ENCODE measurements at regions not wholly inside any gene's neighbourhood (a gene's known extent, or its start where the extent isn't known, plus 50 kb on each side); places are given as distances from the start of the nearest gene placed in this dataset.

DNA sequence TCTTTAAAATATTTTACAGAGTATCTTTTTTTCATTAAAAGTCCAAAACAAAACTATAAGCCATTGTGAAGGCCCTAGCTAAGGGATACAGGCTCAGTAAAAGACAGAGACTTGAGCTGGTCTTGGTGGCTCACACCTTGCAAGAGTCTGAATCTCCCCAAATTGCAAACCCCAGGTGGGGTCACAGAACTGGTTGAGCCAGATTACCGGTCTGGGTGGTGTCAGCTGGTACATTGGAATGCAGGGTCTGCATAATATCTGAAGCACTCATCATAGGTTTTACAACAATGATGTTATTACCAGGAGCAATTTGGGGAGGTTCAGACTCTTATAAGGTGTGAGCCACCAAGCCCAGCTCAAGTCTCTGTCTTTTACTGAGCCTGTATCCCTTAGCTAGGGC lies 201.2 kb upstream of the ARPP21 start:
- TF ChIP-seq POLR2AphosphoS5 (IDR thresholded peaks at IDR 0.05) (no peak), EP300 (IDR thresholded peaks at IDR 0.05) (no peak), POLR2A (IDR thresholded peaks at IDR 0.05) (no peak)
- TF ChIP-seq, protein P1, sequence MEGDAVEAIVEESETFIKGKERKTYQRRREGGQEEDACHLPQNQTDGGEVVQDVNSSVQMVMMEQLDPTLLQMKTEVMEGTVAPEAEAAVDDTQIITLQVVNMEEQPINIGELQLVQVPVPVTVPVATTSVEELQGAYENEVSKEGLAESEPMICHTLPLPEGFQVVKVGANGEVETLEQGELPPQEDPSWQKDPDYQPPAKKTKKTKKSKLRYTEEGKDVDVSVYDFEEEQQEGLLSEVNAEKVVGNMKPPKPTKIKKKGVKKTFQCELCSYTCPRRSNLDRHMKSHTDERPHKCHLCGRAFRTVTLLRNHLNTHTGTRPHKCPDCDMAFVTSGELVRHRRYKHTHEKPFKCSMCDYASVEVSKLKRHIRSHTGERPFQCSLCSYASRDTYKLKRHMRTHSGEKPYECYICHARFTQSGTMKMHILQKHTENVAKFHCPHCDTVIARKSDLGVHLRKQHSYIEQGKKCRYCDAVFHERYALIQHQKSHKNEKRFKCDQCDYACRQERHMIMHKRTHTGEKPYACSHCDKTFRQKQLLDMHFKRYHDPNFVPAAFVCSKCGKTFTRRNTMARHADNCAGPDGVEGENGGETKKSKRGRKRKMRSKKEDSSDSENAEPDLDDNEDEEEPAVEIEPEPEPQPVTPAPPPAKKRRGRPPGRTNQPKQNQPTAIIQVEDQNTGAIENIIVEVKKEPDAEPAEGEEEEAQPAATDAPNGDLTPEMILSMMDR (IDR thresholded peaks at IDR 0.05) = no peak
- H3K9me3 ChIP-seq = peaks cover 0 to 2% (median 0%) of the 10 kb centered on the region in 4 donors
- no peak for DNase-seq
- no peak overlapping the region for H3K27ac ChIP-seq
- intact Hi-C loops (cut with DNase I) = no loop called here
- H3K27me3 ChIP-seq = no peaks in the 10 kb centered on the region
- no peaks in the 10 kb centered on the region for H3K36me3 ChIP-seq
- 28 to 59% methylated on average over 1 of the region's 1 CpG for WGBS, 2 donors
- H3K4me1 ChIP-seq = no peaks in the 10 kb centered on the region
- H3K4me3 ChIP-seq = no peak overlapping the region

GRCh38 chr3:35439663-35440062 lies 199.7 kb upstream of the ARPP21 start:
- Histone ChIP-seq H3K4me3 (no peak overlapping the region), H3K4me1 (no peaks in the 10 kb centered on the region), H3K36me3 (no peaks in the 10 kb centered on the region), H3K27ac (no peak overlapping the region), H3K27me3 (no peaks in the 10 kb centered on the region), H3K9me3 (peaks cover 0 to 2% (median 0%) of the 10 kb centered on the region in 4 donors)
- TF ChIP-seq, protein P1 (IDR thresholded peaks at IDR 0.05) = no peak
- TF ChIP-seq POLR2A (IDR thresholded peaks at IDR 0.05) = no peak
- no peak for DNase-seq
- 81 to 89% methylated on average over 5 of the region's 5 CpGs for WGBS, 2 donors
- intact Hi-C loops (cut with DNase I) = no loop called here

- TF ChIP-seq POLR2A (IDR thresholded peaks at IDR 0.05) (no peak), EP300 (IDR thresholded peaks at IDR 0.05) (no peak), POLR2AphosphoS5 (IDR thresholded peaks at IDR 0.05) (no peak)
- TF ChIP-seq, protein P1 (IDR thresholded peaks at IDR 0.05) = no peak
- H3K27me3 ChIP-seq = no peaks in the 10 kb centered on the region
- intact Hi-C loops (cut with DNase I) = no loop called here
Observed at GRCh38 chr3:35440826-35441225, 198.5 kb upstream of the ARPP21 start.

GRCh38 chr3:35446896-35447295 lies 192.4 kb upstream of the ARPP21 start:
- intact Hi-C loops (cut with DNase I) = no loop called here
- no peaks in the 10 kb centered on the region for H3K9me3 ChIP-seq
- no peak overlapping the region for H3K4me3 ChIP-seq
- WGBS, 2 donors = 79 to 85% methylated on average over 2 of the region's 2 CpGs
- H3K4me1 ChIP-seq = no peaks in the 10 kb centered on the region
- no peak overlapping the region for H3K27ac ChIP-seq
- no peaks in the 10 kb centered on the region for H3K36me3 ChIP-seq
- no peak for DNase-seq
- TF ChIP-seq POLR2A (IDR thresholded peaks at IDR 0.05) (no peak), POLR2AphosphoS5 (IDR thresholded peaks at IDR 0.05) (no peak), EP300 (IDR thresholded peaks at IDR 0.05) (no peak)
- TF ChIP-seq, protein P1 (IDR thresholded peaks at IDR 0.05) = no peak
- no peaks in the 10 kb centered on the region for H3K27me3 ChIP-seq

More at GRCh38 chr3:35440826-35441225, 198.5 kb upstream of the ARPP21 start:
- H3K27ac ChIP-seq = no peak overlapping the region
- H3K4me1 ChIP-seq = no peaks in the 10 kb centered on the region
- H3K36me3 ChIP-seq = no peaks in the 10 kb centered on the region
- H3K4me3 ChIP-seq = no peak overlapping the region
- DNase-seq = no peak
- peaks cover 0 to 2% (median 0%) of the 10 kb centered on the region in 4 donors for H3K9me3 ChIP-seq

GRCh38 chr3:35448121-35448520 lies 191.2 kb upstream of the ARPP21 start:
- Histone ChIP-seq H3K4me1 (no peaks in the 10 kb centered on the region), H3K27me3 (no peaks in the 10 kb centered on the region), H3K9me3 (no peaks in the 10 kb centered on the region), H3K27ac (no peak overlapping the region), H3K36me3 (no peaks in the 10 kb centered on the region), H3K4me3 (no peak overlapping the region)
- 70% methylated on average over 1 of the region's 1 CpG for WGBS, 2 donors
- intact Hi-C loops (cut with DNase I) = no loop called here
- no peak for DNase-seq
- no peak for TF ChIP-seq POLR2AphosphoS5 (IDR thresholded peaks at IDR 0.05)
- TF ChIP-seq POLR2A (IDR thresholded peaks at IDR 0.05) = no peak
- TF ChIP-seq, protein P1 (IDR thresholded peaks at IDR 0.05) = no peak
- no peak for TF ChIP-seq EP300 (IDR thresholded peaks at IDR 0.05)

Measured in sigmoid colon (tissue), 6 donors.